WTC11 (cell line): ENCODE measurements at regions not wholly inside any gene's neighbourhood (a gene's known extent, or its start where the extent isn't known, plus 50 kb on each side); places are given as distances from the start of the nearest gene placed in this dataset.

Experiments
- ATAC-seq: fragments of 200-7000 bp; cut with Tn5 transposase; 2 replicates; pipeline ENCODE4 v1.10.0; 2021; ENCODE audit warnings: mild to moderate bottlenecking, moderate library complexity
- CTCF ChIA-PET: fragments of 300-600 bp; sonication (Branson Sonifier 250); formaldehyde crosslinking; loops from one replicate; lab custom pipeline; 2021; ENCODE audit warnings: antibody characterized with exemption; lab: Charles Lee
- POLR2A ChIA-PET: fragments of 350-600 bp; sonication (Branson Sonifier 250); formaldehyde crosslinking; loops from one replicate; lab custom pipeline; 2021; ENCODE audit warnings: antibody characterized with exemption; lab: Charles Lee
- DNase-seq: peaks from one replicate; pipeline ENCODE4 v3.0.0; 2021; ENCODE audit warnings: low spot score
- H3K27ac Mint-ChIP-seq: 2 replicates; pipeline ENCODE4 v1.8.0; 2021; ENCODE audit warnings: mixed read lengths
- H3K27me3 Mint-ChIP-seq: 2 replicates; pipeline ENCODE4 v1.8.0; 2021; ENCODE audit warnings: low read depth, mild to moderate bottlenecking, moderate library complexity, mixed read lengths
- H3K36me3 Mint-ChIP-seq: 2 replicates; pipeline ENCODE4 v1.8.0; 2021; ENCODE audit warnings: mixed read lengths
- H3K4me1 Mint-ChIP-seq: 2 replicates; pipeline ENCODE4 v1.8.0; 2022; ENCODE audit warnings: mixed read lengths
- H3K4me3 Mint-ChIP-seq: 2 replicates; pipeline ENCODE4 v1.8.0; 2021; ENCODE audit warnings: mild to moderate bottlenecking, moderate library complexity, mixed read lengths
- H3K9me3 Mint-ChIP-seq: 2 replicates; pipeline ENCODE4 v1.8.0; 2021; ENCODE audit warnings: mixed read lengths
- CREB1 ChIP-seq: sonication (generic); formaldehyde crosslinking; IDR thresholded peaks from 2 replicates; pipeline ENCODE4 v1.8.0; 2023; ENCODE audit warnings: mild to moderate bottlenecking, missing genetic modification reagents
- CTCF ChIP-seq: fragments of 200-600 bp; IDR thresholded peaks from 2 replicates; pipeline ENCODE4 v1.8.0; 2022; ENCODE audit warnings: antibody characterized with exemption
- E2F1 ChIP-seq: sonication (generic); formaldehyde crosslinking; IDR thresholded peaks from 2 replicates; pipeline ENCODE4 v1.8.0; 2022; ENCODE audit warnings: mild to moderate bottlenecking, missing genetic modification reagents
- FOXJ3 ChIP-seq: sonication (generic); formaldehyde crosslinking; IDR thresholded peaks from 2 replicates; pipeline ENCODE4 v1.9.0; 2021; ENCODE audit warnings: missing genetic modification reagents, mild to moderate bottlenecking, borderline replicate concordance
- FOXK1 ChIP-seq: sonication (generic); formaldehyde crosslinking; IDR thresholded peaks from 2 replicates; pipeline ENCODE4 v1.8.0; 2022; ENCODE audit warnings: mild to moderate bottlenecking, moderate library complexity, missing genetic modification reagents
- GABPB1 ChIP-seq: sonication (generic); formaldehyde crosslinking; IDR thresholded peaks from 2 replicates; pipeline ENCODE4 v1.8.1; 2023; ENCODE audit warnings: mild to moderate bottlenecking, missing genetic modification reagents
- JUN ChIP-seq: sonication (generic); formaldehyde crosslinking; IDR thresholded peaks from 2 replicates; pipeline ENCODE4 v1.8.0; 2023; ENCODE audit warnings: mild to moderate bottlenecking, missing genetic modification reagents
- KAT7 ChIP-seq: sonication (generic); formaldehyde crosslinking; IDR thresholded peaks from 2 replicates; pipeline ENCODE4 v1.8.1; 2023; ENCODE audit warnings: missing genetic modification reagents, mild to moderate bottlenecking, borderline replicate concordance
- NFYB ChIP-seq: sonication (generic); formaldehyde crosslinking; conservative IDR thresholded peaks from 2 replicates; pipeline ENCODE4 v1.8.0; 2022; ENCODE audit warnings: low read depth, missing genetic modification reagents
- PRDM15 ChIP-seq: sonication (generic); formaldehyde crosslinking; IDR thresholded peaks from 2 replicates; pipeline ENCODE4 v1.8.0; 2022; ENCODE audit warnings: missing genetic modification reagents
- PREB ChIP-seq: sonication (generic); formaldehyde crosslinking; IDR thresholded peaks from 2 replicates; pipeline ENCODE4 v1.8.1; 2022; ENCODE audit warnings: mild to moderate bottlenecking, missing genetic modification reagents, moderate library complexity, borderline replicate concordance
- PRRX2 ChIP-seq: fragments of 250-450 bp; sonication (Bioruptor Pico); IDR thresholded peaks from 2 replicates; pipeline ENCODE4 v1.8.0; 2021; ENCODE audit warnings: mild to moderate bottlenecking
- SMAD3 ChIP-seq: sonication (generic); formaldehyde crosslinking; IDR thresholded peaks from 2 replicates; pipeline ENCODE4 v1.8.0; 2022; ENCODE audit warnings: missing genetic modification reagents, mild to moderate bottlenecking, borderline replicate concordance
- SOX15 ChIP-seq: fragments of 250-450 bp; sonication (Bioruptor Pico); IDR thresholded peaks from 2 replicates; pipeline ENCODE4 v1.9.0; 2021; ENCODE audit warnings: mild to moderate bottlenecking
- TCF7 ChIP-seq: sonication (generic); formaldehyde crosslinking; IDR thresholded peaks from 2 replicates; pipeline ENCODE4 v1.8.0; 2022; ENCODE audit warnings: mild to moderate bottlenecking, low read depth, missing genetic modification reagents, moderate library complexity
- TP53 ChIP-seq: sonication (generic); formaldehyde crosslinking; IDR thresholded peaks from 2 replicates; pipeline ENCODE4 v1.8.1; 2023; ENCODE audit warnings: mild to moderate bottlenecking, missing genetic modification reagents
- USF2 ChIP-seq: sonication (generic); formaldehyde crosslinking; IDR thresholded peaks from 2 replicates; pipeline ENCODE4 v1.8.1; 2023; ENCODE audit warnings: mild to moderate bottlenecking, missing genetic modification reagents, moderate library complexity
- ZNF138 ChIP-seq: sonication (generic); formaldehyde crosslinking; conservative IDR thresholded peaks from 2 replicates; pipeline ENCODE4 v1.8.1; 2022; ENCODE audit warnings: mild to moderate bottlenecking, moderate library complexity, missing genetic modification reagents
- ZNF232 ChIP-seq: sonication (generic); formaldehyde crosslinking; IDR thresholded peaks from 2 replicates; pipeline ENCODE4 v1.8.0; 2022; ENCODE audit warnings: mild to moderate bottlenecking, missing genetic modification reagents
- ZNF423 ChIP-seq: fragments of 250-450 bp; sonication (Bioruptor Pico); IDR thresholded peaks from 2 replicates; pipeline ENCODE4 v2.1.2; 2022; ENCODE audit warnings: mild to moderate bottlenecking, moderate library complexity
- ZNF512 ChIP-seq: sonication (generic); formaldehyde crosslinking; IDR thresholded peaks from 2 replicates; pipeline ENCODE4 v1.8.1; 2022; ENCODE audit warnings: missing genetic modification reagents, borderline replicate concordance

- DNase-seq = no peak
- H3K36me3 Mint-ChIP-seq = no peaks in the 10 kb centered on the region
- peaks cover 14% of the 10 kb centered on the region for H3K9me3 Mint-ChIP-seq
- no peak overlapping the region for H3K27ac Mint-ChIP-seq
- H3K4me3 Mint-ChIP-seq = no peak overlapping the region
- ATAC-seq = no peak
- ChIA-PET POLR2A (no interaction called here), CTCF (no interaction called here)
- TF ChIP-seq SOX15 (no peak), FOXJ3 (CRISPR knock-in tag) (no peak), ZNF138 (CRISPR knock-in tag) (no peak)
- TF ChIP-seq, all 79 proteins: peak for 0
- Mint-ChIP-seq H3K27me3 (no peaks in the 10 kb centered on the region), H3K4me1 (no peaks in the 10 kb centered on the region; the same call in 1 of the 2 replicates)
Measured at GRCh38 chr20:16678779-16679178, 51.0 kb upstream of the SNRPB2 start.

- Mint-ChIP-seq H3K36me3 (no peaks in the 10 kb centered on the region), H3K27me3 (no peaks in the 10 kb centered on the region), H3K4me1 (no peaks in the 10 kb centered on the region; the same call in 1 of the 2 replicates), H3K4me3 (no peak overlapping the region), H3K9me3 (peaks cover 17% of the 10 kb centered on the region), H3K27ac (no peak overlapping the region)
- ChIA-PET CTCF (no interaction called here), POLR2A (no interaction called here)
- ATAC-seq (no peak), DNase-seq (no peak)
- TF ChIP-seq USF2 (peak; percentile 51; the same call in 1 of the 2 replicates), JUN (no peak), NFYB (CRISPR knock-in tag) (0 out of 2 replicates have a peak, but pooled peaks have one; percentile 31)
Measured at GRCh38 chr20:16676891-16677290, 52.9 kb upstream of the SNRPB2 start.

GRCh38 chr20:16675001-16675564, 54.7 kb upstream of the SNRPB2 start:
- CTCF ChIA-PET = no interaction called here
- Mint-ChIP-seq H3K4me1 (no peaks in the 10 kb centered on the region; the same call in 1 of the 2 replicates), H3K4me3 (no peak overlapping the region), H3K36me3 (no peaks in the 10 kb centered on the region), H3K27me3 (no peaks in the 10 kb centered on the region), H3K9me3 (peaks cover 17% of the 10 kb centered on the region), H3K27ac (no peak overlapping the region)
- TF ChIP-seq GABPB1 (CRISPR knock-in tag) (no peak), SMAD3 (no peak), CREB1 (CRISPR knock-in tag) (no peak), ZNF232 (CRISPR knock-in tag) (no peak), KAT7 (CRISPR knock-in tag) (no peak), FOXK1 (no peak), E2F1 (CRISPR knock-in tag) (no peak), ZNF512 (no peak), TP53 (CRISPR knock-in tag) (no peak), PRDM15 (CRISPR knock-in tag) (no peak), SOX15 (no peak), ZNF423 (no peak), PREB (no peak), PRRX2 (no peak), TCF7 (no peak), CTCF (no peak)
- ATAC-seq (no peak), DNase-seq (no peak)
- POLR2A ChIA-PET = no interaction called here
